HUES48 (cell line): ENCODE measurements at regions not wholly inside any gene's neighbourhood (a gene's known extent, or its start where the extent isn't known, plus 50 kb on each side); places are given as distances from the start of the nearest gene placed in this dataset.

ENCODE experiments used
- H3K27ac ChIP-seq: one replicate; pipeline ENCODE4 v1.7.0; 2013; ENCODE audit warnings: low read depth, low read length, inconsistent platforms
- H3K27me3 ChIP-seq: 2 replicates; pipeline ENCODE4 v1.6.1; 2013; ENCODE audit warnings: mild to moderate bottlenecking, low read length; ENCODE audit not compliant: control insufficient read depth, insufficient read depth
- H3K36me3 ChIP-seq: 2 replicates; pipeline ENCODE4 v1.6.1; 2013; ENCODE audit warnings: low read length; ENCODE audit not compliant: control insufficient read depth, insufficient read depth
- H3K4me1 ChIP-seq: 2 replicates; pipeline ENCODE4 v1.6.1; 2013; ENCODE audit warnings: mild to moderate bottlenecking, low read length; ENCODE audit not compliant: control insufficient read depth, insufficient read depth
- H3K4me3 ChIP-seq: 2 replicates; pipeline ENCODE4 v1.5.1; 2013; ENCODE audit warnings: mild to moderate bottlenecking, low read depth, low read length
- H3K9ac ChIP-seq: 2 replicates; pipeline ENCODE4 v1.6.1; 2013; ENCODE audit warnings: mild to moderate bottlenecking, low read depth, low read length, moderate library complexity
- H3K9me3 ChIP-seq: 2 replicates; pipeline ENCODE4 v1.6.1; 2013; ENCODE audit warnings: low read length; ENCODE audit not compliant: control insufficient read depth, insufficient read depth

DNA sequence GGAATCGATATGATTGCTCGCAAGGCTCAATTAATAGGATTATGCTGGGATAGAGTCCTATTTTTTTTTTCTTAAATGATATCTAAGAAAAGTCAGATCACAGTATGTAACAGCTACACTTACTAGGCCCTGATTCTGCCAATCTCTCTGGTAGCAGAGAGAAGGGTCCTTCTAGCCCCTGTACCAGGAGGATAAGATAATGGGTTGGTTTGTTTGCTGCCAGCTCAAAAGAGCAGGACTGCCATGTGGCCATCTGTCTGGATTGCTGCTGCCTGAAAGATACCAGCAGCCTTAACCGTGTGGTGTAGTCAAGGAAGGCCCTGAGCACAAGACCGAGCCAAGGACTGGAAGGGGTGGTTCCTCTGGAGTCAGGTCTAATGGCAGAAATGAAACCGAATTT lies 236.4 kb downstream of the KLF13 start:
- H3K36me3 ChIP-seq: no peaks in the 10 kb centered on the region
- no peaks in the 10 kb centered on the region for H3K9me3 ChIP-seq
- no peaks in the 10 kb centered on the region for H3K27me3 ChIP-seq
- H3K9ac ChIP-seq: no peak overlapping the region
- no peak overlapping the region for H3K4me3 ChIP-seq
- no peaks in the 10 kb centered on the region for H3K4me1 ChIP-seq
- H3K27ac ChIP-seq: no peak overlapping the region

DNA sequence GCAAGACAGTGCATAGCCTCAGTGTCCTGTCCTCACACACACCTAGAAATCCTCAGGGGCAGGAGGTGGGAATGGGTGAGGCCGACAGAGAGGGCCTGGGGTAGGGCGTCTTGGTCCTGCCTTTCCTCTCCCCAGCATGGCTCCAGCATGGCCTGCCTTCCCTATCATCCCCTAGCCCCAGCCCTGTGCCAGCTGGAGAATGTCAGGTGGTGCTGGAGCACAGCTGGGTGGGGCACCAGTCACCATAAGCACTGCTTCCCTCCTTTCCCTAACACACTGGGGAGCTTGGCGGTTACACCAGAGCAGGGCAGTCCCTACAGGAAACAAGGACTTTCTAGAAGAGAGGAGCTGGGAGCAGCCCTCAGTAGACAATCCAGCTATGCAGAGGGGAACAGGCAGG lies 236.8 kb downstream of the KLF13 start:
- Histone ChIP-seq H3K4me3 (no peak overlapping the region), H3K9me3 (no peaks in the 10 kb centered on the region), H3K27ac (no peak overlapping the region), H3K27me3 (no peaks in the 10 kb centered on the region), H3K36me3 (no peaks in the 10 kb centered on the region), H3K4me1 (no peaks in the 10 kb centered on the region), H3K9ac (no peak overlapping the region)

DNA sequence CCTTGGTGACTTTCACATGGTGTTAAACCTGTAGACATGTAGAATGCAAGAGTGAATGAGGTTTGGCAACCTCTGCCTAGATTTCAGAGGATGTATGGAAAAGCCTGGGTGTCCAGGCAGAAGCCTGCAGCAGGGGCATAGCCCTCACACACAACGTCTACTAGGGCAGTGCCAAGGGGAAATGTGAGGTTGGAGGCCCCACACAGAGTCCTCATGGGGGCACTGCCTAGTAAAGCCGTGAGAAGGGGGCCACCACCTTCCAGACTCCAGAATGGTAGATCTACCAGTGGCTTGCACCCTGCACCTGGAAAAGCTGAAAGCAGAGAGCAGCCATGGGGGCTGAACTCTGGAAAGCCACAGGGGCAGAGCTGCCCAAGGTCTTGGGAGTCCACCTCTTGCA lies 241.2 kb downstream of the KLF13 start:
- Histone ChIP-seq H3K9ac (no peak overlapping the region), H3K27ac (no peak overlapping the region), H3K27me3 (no peaks in the 10 kb centered on the region), H3K36me3 (no peaks in the 10 kb centered on the region), H3K4me1 (no peaks in the 10 kb centered on the region), H3K4me3 (no peak overlapping the region), H3K9me3 (no peaks in the 10 kb centered on the region)

DNA sequence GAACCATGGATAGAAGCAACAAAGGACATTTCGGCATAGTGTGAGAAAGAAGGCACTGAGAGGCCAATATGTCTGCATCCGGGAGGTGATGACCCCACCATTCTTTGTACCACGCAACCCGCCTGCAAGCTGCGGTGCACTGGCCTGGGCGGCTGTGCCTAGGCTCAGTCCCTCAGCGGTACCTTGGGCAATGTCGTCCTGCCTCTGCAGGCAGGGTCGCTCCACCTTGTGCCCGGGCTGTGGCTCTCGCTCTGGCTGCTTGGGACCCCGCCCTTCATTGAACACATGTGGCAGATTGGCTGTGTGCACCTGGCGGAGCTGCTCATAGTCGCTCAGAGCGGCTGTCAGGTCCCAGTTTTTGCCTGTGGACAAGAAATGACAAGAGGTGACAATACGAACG lies 243.2 kb downstream of the KLF13 start:
- H3K27ac ChIP-seq: no peak overlapping the region
- no peaks in the 10 kb centered on the region for H3K9me3 ChIP-seq
- 0 out of 2 replicates have a peak, but pooled peaks cover 3% of the 10 kb centered on the region for H3K4me1 ChIP-seq
- H3K9ac ChIP-seq: no peak overlapping the region
- no peaks in the 10 kb centered on the region for H3K27me3 ChIP-seq
- no peak overlapping the region for H3K4me3 ChIP-seq
- H3K36me3 ChIP-seq: no peaks in the 10 kb centered on the region

DNA sequence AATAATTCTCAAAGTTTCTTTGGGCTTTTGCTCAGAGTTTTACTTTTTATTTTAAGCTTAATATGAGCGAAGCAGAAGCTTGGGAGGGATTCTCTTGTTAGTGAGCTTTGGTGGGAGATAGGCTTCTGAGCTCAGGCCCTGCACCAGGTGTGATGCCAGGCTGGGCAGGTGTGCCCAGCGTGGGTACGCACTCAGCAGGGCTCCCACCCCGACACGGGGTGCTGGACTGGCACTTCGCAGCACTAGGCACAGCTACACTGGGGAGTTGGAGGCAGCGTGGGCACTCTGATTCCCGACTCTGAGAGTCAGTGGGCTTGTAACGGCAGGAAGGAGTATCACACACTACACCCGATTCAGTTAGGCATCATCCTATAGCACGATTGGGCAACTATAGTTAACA lies 244.0 kb downstream of the KLF13 start:
- Histone ChIP-seq H3K4me1 (peaks cover 5% of the 10 kb centered on the region; the same call in 1 of the 2 replicates), H3K9me3 (no peaks in the 10 kb centered on the region), H3K27ac (no peak overlapping the region), H3K27me3 (no peaks in the 10 kb centered on the region), H3K36me3 (no peaks in the 10 kb centered on the region), H3K9ac (no peak overlapping the region), H3K4me3 (no peak overlapping the region)

DNA sequence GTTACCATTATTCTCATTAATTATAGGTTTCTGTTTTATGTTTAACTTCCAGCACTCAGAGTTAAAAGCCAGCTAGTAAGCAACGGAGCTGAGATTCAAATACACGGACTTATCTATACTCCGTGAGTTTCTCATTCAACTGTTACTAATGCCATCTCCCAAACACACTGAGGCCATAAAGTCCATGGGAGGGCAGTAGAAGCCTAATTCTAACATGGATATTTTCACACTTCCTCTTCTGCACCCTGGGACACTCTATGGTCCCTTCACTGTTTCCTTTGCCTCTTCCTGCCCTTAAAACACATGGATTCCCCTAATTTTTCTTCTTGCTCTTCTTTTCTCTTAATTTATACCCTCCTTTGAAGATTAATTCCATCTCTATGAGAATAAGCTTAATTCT lies 245.0 kb downstream of the KLF13 start:
- H3K4me1 ChIP-seq: peaks cover 5% of the 10 kb centered on the region; the same call in 1 of the 2 replicates
- no peak overlapping the region for H3K9ac ChIP-seq
- H3K36me3 ChIP-seq: no peaks in the 10 kb centered on the region
- no peaks in the 10 kb centered on the region for H3K27me3 ChIP-seq
- H3K27ac ChIP-seq: no peak overlapping the region
- no peaks in the 10 kb centered on the region for H3K9me3 ChIP-seq
- H3K4me3 ChIP-seq: no peak overlapping the region

DNA sequence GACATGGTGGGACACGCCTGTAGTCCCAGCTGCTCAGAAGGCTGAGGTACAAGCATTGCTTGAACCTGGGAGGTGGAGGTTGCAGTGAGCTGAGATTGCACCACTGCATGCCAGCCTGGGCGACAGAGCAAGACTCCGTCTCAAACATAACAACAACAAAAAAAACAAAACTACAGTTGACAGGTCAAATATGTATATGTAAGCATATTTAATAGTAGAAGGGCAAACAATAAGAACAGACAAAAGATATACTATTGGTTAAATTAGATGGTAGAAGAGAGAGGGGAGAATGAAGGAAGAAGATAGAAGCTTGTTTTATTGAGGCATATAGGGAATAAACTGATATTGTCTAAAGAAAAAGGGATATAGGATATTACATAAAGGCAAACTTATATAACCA lies 247.1 kb downstream of the KLF13 start:
- no peak overlapping the region for H3K9ac ChIP-seq
- no peaks in the 10 kb centered on the region for H3K9me3 ChIP-seq
- H3K36me3 ChIP-seq: no peaks in the 10 kb centered on the region
- H3K4me3 ChIP-seq: no peak overlapping the region
- no peak overlapping the region for H3K27ac ChIP-seq
- H3K27me3 ChIP-seq: no peaks in the 10 kb centered on the region
- H3K4me1 ChIP-seq: peaks cover 12% of the 10 kb centered on the region; the same call in 1 of the 2 replicates

DNA sequence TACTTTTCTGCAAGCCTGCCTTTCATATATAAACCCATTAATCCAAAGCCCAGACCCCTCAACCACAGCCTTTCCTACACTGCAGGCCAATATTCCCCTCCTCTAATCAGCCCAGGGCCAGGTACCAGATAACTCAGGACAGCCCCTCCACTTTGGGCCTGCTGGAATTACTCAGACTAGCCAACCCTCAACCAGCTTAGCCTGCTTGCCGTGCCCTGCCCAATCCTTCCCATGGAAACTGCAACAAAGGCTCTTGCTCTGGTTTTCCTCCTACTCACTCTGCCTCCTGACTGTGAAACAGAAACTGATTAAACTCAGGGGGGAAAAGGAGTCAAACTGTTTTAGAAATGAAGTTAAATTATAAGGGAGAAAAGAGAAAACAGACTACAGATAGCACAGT lies 248.1 kb downstream of the KLF13 start:
- H3K27ac ChIP-seq: no peak overlapping the region
- no peaks in the 10 kb centered on the region for H3K27me3 ChIP-seq
- H3K4me1 ChIP-seq: peaks cover 12% of the 10 kb centered on the region; the same call in 1 of the 2 replicates
- H3K9ac ChIP-seq: no peak overlapping the region
- H3K4me3 ChIP-seq: no peak overlapping the region
- H3K36me3 ChIP-seq: no peaks in the 10 kb centered on the region
- H3K9me3 ChIP-seq: no peaks in the 10 kb centered on the region

DNA sequence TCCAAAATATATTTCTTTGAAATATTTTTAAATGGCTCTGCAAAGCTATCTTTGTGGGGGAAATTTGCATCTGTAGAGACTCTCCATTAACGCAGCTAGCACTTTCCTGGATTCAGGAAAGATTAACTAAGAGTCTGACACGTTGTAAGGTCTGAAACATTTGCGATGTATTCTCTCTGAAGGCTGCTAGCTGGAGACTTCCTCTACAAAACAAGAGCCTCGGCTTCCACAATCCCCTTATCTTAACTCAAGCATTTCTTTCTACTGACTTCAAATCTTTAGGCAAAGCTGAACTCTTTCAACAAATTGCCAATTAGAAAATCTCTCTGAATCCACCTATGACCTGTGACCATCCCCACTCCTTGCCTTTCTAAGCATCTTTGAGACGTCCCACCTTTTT lies 250.5 kb downstream of the KLF13 start:
- H3K9ac ChIP-seq: no peak overlapping the region
- H3K27me3 ChIP-seq: no peaks in the 10 kb centered on the region
- H3K36me3 ChIP-seq: no peaks in the 10 kb centered on the region
- H3K27ac ChIP-seq: no peak overlapping the region
- peaks cover 12% of the 10 kb centered on the region; the same call in 1 of the 2 replicates for H3K4me1 ChIP-seq
- no peak overlapping the region for H3K4me3 ChIP-seq
- H3K9me3 ChIP-seq: peaks cover 5% of the 10 kb centered on the region; the same call in 1 of the 2 replicates

DNA sequence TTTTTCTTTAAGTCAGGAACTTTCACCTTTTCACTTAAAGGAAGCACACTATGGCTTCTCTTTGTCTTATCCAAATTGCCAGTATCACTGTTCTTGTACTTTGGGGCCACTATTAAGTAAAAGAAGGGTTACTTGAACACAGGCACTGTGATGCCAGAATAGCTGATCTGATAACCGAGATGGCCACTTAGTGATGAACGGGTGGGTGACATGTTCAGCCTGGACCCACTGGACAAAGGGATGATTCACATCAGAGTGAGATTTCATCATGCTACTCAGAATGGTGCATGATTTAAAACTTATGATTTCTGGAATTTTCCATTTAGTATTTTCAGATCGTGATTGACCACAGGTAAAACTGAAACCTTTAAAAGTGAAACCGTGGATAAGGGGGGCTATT lies 252.6 kb downstream of the KLF13 start:
- Histone ChIP-seq H3K4me1 (peaks cover 12% of the 10 kb centered on the region; the same call in 1 of the 2 replicates), H3K27me3 (no peaks in the 10 kb centered on the region), H3K4me3 (no peak overlapping the region), H3K9ac (no peak overlapping the region), H3K9me3 (peaks cover 7% of the 10 kb centered on the region; the same call in 1 of the 2 replicates), H3K27ac (no peak overlapping the region), H3K36me3 (no peaks in the 10 kb centered on the region)

DNA sequence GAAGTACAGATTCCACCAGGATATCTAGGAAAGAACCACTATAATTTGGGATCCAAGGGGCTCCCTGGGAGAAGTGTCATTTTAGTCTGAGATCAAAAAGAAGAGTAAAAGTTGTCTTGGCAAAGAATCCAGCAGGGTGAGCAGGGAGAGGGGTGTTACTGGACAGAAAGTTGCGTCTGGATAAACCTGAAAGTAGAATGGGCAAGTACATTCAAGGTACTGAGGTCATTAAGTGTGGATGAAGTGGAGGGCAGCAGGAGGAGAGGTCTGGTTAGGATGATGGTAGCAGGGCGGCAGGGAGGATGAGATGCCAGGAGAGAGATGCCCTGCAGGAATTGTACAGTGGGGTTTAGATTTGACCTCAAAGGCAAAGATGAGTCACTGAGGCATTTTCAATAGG lies 253.3 kb downstream of the KLF13 start:
- H3K27ac ChIP-seq: no peak overlapping the region
- H3K9me3 ChIP-seq: peaks cover 7% of the 10 kb centered on the region; the same call in 1 of the 2 replicates
- H3K36me3 ChIP-seq: no peaks in the 10 kb centered on the region
- no peaks in the 10 kb centered on the region for H3K27me3 ChIP-seq
- H3K4me3 ChIP-seq: no peak overlapping the region
- H3K4me1 ChIP-seq: peaks cover 8% of the 10 kb centered on the region; the same call in 1 of the 2 replicates
- no peak overlapping the region for H3K9ac ChIP-seq

DNA sequence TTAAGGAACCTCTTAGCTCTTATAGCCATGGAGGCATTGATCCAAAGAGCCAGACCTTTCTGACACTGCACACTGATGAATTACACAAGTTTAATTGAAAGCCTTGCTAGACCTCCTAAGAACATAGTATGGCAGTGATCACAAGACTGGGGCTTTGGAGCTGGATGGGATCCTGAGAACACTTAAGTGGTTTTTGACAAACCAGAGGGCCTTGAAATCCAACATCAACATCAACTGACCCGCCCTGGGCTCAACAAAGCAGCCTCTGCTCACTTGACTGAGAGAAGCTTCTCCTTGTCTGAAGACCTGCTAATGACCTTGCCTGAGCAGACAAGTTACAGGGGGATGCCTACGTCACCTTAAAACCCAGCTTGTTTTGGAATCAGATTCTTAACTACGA lies 257.6 kb downstream of the KLF13 start:
- Histone ChIP-seq H3K36me3 (no peaks in the 10 kb centered on the region), H3K9me3 (peaks cover 7% of the 10 kb centered on the region; the same call in 1 of the 2 replicates), H3K9ac (no peak overlapping the region), H3K4me3 (no peak overlapping the region), H3K4me1 (no peaks in the 10 kb centered on the region), H3K27me3 (no peaks in the 10 kb centered on the region), H3K27ac (no peak overlapping the region)
